ENCODE measurements at regions not wholly inside any gene's neighbourhood (a gene's known extent, or its start where the extent isn't known, plus 50 kb on each side); places are given as distances from the start of the nearest gene placed in this dataset.

- TF ChIP-seq, protein P1, sequence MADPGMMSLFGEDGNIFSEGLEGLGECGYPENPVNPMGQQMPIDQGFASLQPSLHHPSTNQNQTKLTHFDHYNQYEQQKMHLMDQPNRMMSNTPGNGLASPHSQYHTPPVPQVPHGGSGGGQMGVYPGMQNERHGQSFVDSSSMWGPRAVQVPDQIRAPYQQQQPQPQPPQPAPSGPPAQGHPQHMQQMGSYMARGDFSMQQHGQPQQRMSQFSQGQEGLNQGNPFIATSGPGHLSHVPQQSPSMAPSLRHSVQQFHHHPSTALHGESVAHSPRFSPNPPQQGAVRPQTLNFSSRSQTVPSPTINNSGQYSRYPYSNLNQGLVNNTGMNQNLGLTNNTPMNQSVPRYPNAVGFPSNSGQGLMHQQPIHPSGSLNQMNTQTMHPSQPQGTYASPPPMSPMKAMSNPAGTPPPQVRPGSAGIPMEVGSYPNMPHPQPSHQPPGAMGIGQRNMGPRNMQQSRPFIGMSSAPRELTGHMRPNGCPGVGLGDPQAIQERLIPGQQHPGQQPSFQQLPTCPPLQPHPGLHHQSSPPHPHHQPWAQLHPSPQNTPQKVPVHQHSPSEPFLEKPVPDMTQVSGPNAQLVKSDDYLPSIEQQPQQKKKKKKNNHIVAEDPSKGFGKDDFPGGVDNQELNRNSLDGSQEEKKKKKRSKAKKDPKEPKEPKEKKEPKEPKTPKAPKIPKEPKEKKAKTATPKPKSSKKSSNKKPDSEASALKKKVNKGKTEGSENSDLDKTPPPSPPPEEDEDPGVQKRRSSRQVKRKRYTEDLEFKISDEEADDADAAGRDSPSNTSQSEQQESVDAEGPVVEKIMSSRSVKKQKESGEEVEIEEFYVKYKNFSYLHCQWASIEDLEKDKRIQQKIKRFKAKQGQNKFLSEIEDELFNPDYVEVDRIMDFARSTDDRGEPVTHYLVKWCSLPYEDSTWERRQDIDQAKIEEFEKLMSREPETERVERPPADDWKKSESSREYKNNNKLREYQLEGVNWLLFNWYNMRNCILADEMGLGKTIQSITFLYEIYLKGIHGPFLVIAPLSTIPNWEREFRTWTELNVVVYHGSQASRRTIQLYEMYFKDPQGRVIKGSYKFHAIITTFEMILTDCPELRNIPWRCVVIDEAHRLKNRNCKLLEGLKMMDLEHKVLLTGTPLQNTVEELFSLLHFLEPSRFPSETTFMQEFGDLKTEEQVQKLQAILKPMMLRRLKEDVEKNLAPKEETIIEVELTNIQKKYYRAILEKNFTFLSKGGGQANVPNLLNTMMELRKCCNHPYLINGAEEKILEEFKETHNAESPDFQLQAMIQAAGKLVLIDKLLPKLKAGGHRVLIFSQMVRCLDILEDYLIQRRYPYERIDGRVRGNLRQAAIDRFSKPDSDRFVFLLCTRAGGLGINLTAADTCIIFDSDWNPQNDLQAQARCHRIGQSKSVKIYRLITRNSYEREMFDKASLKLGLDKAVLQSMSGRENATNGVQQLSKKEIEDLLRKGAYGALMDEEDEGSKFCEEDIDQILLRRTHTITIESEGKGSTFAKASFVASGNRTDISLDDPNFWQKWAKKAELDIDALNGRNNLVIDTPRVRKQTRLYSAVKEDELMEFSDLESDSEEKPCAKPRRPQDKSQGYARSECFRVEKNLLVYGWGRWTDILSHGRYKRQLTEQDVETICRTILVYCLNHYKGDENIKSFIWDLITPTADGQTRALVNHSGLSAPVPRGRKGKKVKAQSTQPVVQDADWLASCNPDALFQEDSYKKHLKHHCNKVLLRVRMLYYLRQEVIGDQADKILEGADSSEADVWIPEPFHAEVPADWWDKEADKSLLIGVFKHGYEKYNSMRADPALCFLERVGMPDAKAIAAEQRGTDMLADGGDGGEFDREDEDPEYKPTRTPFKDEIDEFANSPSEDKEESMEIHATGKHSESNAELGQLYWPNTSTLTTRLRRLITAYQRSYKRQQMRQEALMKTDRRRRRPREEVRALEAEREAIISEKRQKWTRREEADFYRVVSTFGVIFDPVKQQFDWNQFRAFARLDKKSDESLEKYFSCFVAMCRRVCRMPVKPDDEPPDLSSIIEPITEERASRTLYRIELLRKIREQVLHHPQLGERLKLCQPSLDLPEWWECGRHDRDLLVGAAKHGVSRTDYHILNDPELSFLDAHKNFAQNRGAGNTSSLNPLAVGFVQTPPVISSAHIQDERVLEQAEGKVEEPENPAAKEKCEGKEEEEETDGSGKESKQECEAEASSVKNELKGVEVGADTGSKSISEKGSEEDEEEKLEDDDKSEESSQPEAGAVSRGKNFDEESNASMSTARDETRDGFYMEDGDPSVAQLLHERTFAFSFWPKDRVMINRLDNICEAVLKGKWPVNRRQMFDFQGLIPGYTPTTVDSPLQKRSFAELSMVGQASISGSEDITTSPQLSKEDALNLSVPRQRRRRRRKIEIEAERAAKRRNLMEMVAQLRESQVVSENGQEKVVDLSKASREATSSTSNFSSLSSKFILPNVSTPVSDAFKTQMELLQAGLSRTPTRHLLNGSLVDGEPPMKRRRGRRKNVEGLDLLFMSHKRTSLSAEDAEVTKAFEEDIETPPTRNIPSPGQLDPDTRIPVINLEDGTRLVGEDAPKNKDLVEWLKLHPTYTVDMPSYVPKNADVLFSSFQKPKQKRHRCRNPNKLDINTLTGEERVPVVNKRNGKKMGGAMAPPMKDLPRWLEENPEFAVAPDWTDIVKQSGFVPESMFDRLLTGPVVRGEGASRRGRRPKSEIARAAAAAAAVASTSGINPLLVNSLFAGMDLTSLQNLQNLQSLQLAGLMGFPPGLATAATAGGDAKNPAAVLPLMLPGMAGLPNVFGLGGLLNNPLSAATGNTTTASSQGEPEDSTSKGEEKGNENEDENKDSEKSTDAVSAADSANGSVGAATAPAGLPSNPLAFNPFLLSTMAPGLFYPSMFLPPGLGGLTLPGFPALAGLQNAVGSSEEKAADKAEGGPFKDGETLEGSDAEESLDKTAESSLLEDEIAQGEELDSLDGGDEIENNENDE (IDR thresholded peaks at IDR 0.05; ENCODE audit: insufficient replicate concordance, low read length): no peak
Observed at GRCh38 chr1:10856863-10857598, 60.6 kb upstream of the CASZ1 start (continued).

Measured in H1 (cell line).